Adipocyte (in vitro differentiated cells): ENCODE measurements at regions not wholly inside any gene's neighbourhood (a gene's known extent, or its start where the extent isn't known, plus 50 kb on each side); places are given as distances from the start of the nearest gene placed in this dataset.

Source experiments
- DNase-seq: peaks from one replicate; pipeline ENCODE4 v3.0.0-alpha.2; 2015; ENCODE audit warnings: low read depth
- H3K27me3 ChIP-seq: replicated peaks from 2 replicates; pipeline ENCODE4 v1.7.0; 2013; ENCODE audit warnings: mild to moderate bottlenecking, low read length, moderate library complexity; ENCODE audit not compliant: control insufficient read depth, insufficient read depth
- H3K36me3 ChIP-seq: 2 replicates; pipeline ENCODE4 v1.7.0; 2013; ENCODE audit warnings: low read length, mild to moderate bottlenecking, moderate library complexity; ENCODE audit not compliant: control insufficient read depth, insufficient read depth, severe bottlenecking
- H3K4me1 ChIP-seq: 2 replicates; pipeline ENCODE4 v1.7.0; 2013; ENCODE audit warnings: mild to moderate bottlenecking, low read length, moderate library complexity; ENCODE audit not compliant: control insufficient read depth, insufficient read depth
- H3K4me3 ChIP-seq: 2 replicates; pipeline ENCODE4 v1.7.0; 2013; ENCODE audit warnings: mild to moderate bottlenecking, low read length, moderate library complexity
- H3K9ac ChIP-seq: 2 replicates; pipeline ENCODE4 v1.7.0; 2013; ENCODE audit warnings: mild to moderate bottlenecking, low read length, moderate library complexity
- H3K9me3 ChIP-seq: 2 replicates; pipeline ENCODE4 v1.7.0; 2013; ENCODE audit warnings: mild to moderate bottlenecking, low read length, moderate library complexity; ENCODE audit not compliant: control insufficient read depth

GRCh38 chr5:152956943-152957613 is 533.4 kb upstream of the GRIA1 start:
- Histone ChIP-seq H3K4me1 (no peaks in the 10 kb centered on the region), H3K27me3 (no peaks in the 10 kb centered on the region), H3K36me3 (no peaks in the 10 kb centered on the region), H3K9me3 (no peaks in the 10 kb centered on the region), H3K4me3 (no peak overlapping the region), H3K9ac (no peak overlapping the region)
- no peak for DNase-seq

- Histone ChIP-seq H3K27me3 (no peaks in the 10 kb centered on the region), H3K4me1 (no peaks in the 10 kb centered on the region), H3K9me3 (peaks cover 9% of the 10 kb centered on the region), H3K36me3 (no peaks in the 10 kb centered on the region), H3K9ac (no peak overlapping the region), H3K4me3 (no peak overlapping the region)
- no peak for DNase-seq
These were observed 512.2 kb upstream of the GRIA1 start for GRCh38 chr5:152978141-152978835.

- Histone ChIP-seq H3K4me1 (no peaks in the 10 kb centered on the region), H3K4me3 (no peak overlapping the region), H3K9ac (no peak overlapping the region), H3K36me3 (no peaks in the 10 kb centered on the region), H3K9me3 (no peaks in the 10 kb centered on the region), H3K27me3 (no peaks in the 10 kb centered on the region)
- no peak for DNase-seq
These were observed 503.3 kb upstream of the GRIA1 start for GRCh38 chr5:152987131-152987530.

- no peaks in the 10 kb centered on the region for H3K36me3 ChIP-seq
- no peaks in the 10 kb centered on the region for H3K27me3 ChIP-seq
- H3K4me1 ChIP-seq, result no peaks in the 10 kb centered on the region
- no peak overlapping the region for H3K9ac ChIP-seq
- no peak overlapping the region for H3K4me3 ChIP-seq
- DNase-seq, result no peak
- H3K9me3 ChIP-seq, result no peaks in the 10 kb centered on the region
These were observed 500.3 kb upstream of the GRIA1 start for GRCh38 chr5:152990217-152990616.

GRCh38 chr5:152990649-152991048 is 499.8 kb upstream of the GRIA1 start:
- H3K27me3 ChIP-seq, result no peaks in the 10 kb centered on the region
- no peak overlapping the region for H3K9ac ChIP-seq
- no peaks in the 10 kb centered on the region for H3K36me3 ChIP-seq
- no peaks in the 10 kb centered on the region for H3K4me1 ChIP-seq
- H3K9me3 ChIP-seq, result no peaks in the 10 kb centered on the region
- H3K4me3 ChIP-seq, result no peak overlapping the region
- DNase-seq, result no peak

GRCh38 chr5:152994033-152994680 is 496.3 kb upstream of the GRIA1 start:
- DNase-seq, result no peak
- Histone ChIP-seq H3K36me3 (no peaks in the 10 kb centered on the region), H3K4me3 (no peak overlapping the region), H3K27me3 (no peaks in the 10 kb centered on the region), H3K9me3 (no peaks in the 10 kb centered on the region), H3K4me1 (no peaks in the 10 kb centered on the region), H3K9ac (no peak overlapping the region)

GRCh38 chr5:152995214-152995725 is 495.2 kb upstream of the GRIA1 start:
- Histone ChIP-seq H3K27me3 (no peaks in the 10 kb centered on the region), H3K4me1 (no peaks in the 10 kb centered on the region), H3K9me3 (no peaks in the 10 kb centered on the region), H3K4me3 (no peak overlapping the region), H3K36me3 (no peaks in the 10 kb centered on the region), H3K9ac (no peak overlapping the region)
- no peak for DNase-seq

GRCh38 chr5:153005711-153006110 is 484.8 kb upstream of the GRIA1 start:
- Histone ChIP-seq H3K4me3 (no peak overlapping the region), H3K9me3 (peaks cover 26% of the 10 kb centered on the region), H3K9ac (no peak overlapping the region), H3K27me3 (no peaks in the 10 kb centered on the region), H3K4me1 (no peaks in the 10 kb centered on the region), H3K36me3 (no peaks in the 10 kb centered on the region)
- no peak for DNase-seq

- DNase-seq, result no peak
- Histone ChIP-seq H3K36me3 (no peaks in the 10 kb centered on the region), H3K9ac (no peak overlapping the region), H3K4me3 (no peak overlapping the region), H3K4me1 (no peaks in the 10 kb centered on the region), H3K9me3 (peaks cover 30% of the 10 kb centered on the region), H3K27me3 (no peaks in the 10 kb centered on the region)
These were observed 483.8 kb upstream of the GRIA1 start for GRCh38 chr5:153006681-153007080.

- H3K4me3 ChIP-seq, result no peak overlapping the region
- DNase-seq, result no peak
- H3K4me1 ChIP-seq, result no peaks in the 10 kb centered on the region
- H3K9me3 ChIP-seq, result peaks cover 22% of the 10 kb centered on the region
- no peaks in the 10 kb centered on the region for H3K27me3 ChIP-seq
- no peak overlapping the region for H3K9ac ChIP-seq
- no peaks in the 10 kb centered on the region for H3K36me3 ChIP-seq
These were observed 476.3 kb upstream of the GRIA1 start for GRCh38 chr5:153014194-153014593.

- Histone ChIP-seq H3K4me1 (no peaks in the 10 kb centered on the region), H3K9ac (no peak overlapping the region), H3K9me3 (peaks cover 42% of the 10 kb centered on the region), H3K36me3 (no peaks in the 10 kb centered on the region), H3K4me3 (no peak overlapping the region), H3K27me3 (no peaks in the 10 kb centered on the region)
- no peak for DNase-seq
These were observed 472.3 kb upstream of the GRIA1 start for GRCh38 chr5:153018121-153018520.
